ENCODE measurements at regions not wholly inside any gene's neighbourhood (a gene's known extent, or its start where the extent isn't known, plus 50 kb on each side); places are given as distances from the start of the nearest gene placed in this dataset.

DNA sequence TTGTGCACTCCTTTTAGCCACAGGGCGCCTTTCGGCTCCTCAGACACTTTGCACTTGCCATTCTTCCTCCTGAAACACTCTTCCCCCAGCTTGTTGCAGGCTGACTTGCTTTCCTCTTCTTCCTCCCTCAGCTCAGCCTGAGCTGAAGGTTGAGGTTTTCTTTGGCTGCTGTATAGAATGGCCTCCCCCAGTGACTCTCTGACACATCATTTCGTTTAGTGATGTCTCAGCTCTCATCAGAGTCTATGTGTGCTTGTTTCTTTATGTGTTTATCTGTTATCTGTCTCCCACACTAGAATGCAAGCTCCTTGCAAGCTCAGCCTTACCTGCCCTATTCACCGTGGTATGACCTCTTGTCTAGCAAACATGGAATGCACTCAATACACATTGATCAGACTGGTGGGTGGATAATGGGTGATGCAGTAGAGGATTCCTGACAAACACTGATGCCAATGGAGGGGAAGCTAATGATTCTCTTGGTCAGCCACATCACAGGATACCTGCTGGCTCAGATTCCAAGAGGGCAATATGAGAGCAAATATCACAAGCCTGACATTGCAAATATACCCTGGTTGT, 112.9 kb upstream of the STC2 start:
- POLR2A ChIA-PET, result no interaction called here
- TF ChIP-seq ZNF232 (CRISPR knock-in tag; IDR thresholded peaks at IDR 0.05) (no peak), RORB (CRISPR knock-in tag; IDR thresholded peaks at IDR 0.05) (no peak), PREB (CRISPR knock-in tag; IDR thresholded peaks at IDR 0.05; ENCODE audit: borderline replicate concordance) (no peak), ZNF416 (CRISPR knock-in tag; IDR thresholded peaks at IDR 0.05) (no peak), EMX1 (CRISPR knock-in tag; IDR thresholded peaks at IDR 0.05) (no peak), HMGXB4 (CRISPR knock-in tag; IDR thresholded peaks at IDR 0.05) (no peak), AFF4 (CRISPR knock-in tag; IDR thresholded peaks at IDR 0.05; ENCODE audit: borderline replicate concordance) (no peak), CBFB (CRISPR knock-in tag; IDR thresholded peaks at IDR 0.05; ENCODE audit: low read depth) (no peak), ZNF532 (CRISPR knock-in tag; IDR thresholded peaks at IDR 0.05; ENCODE audit: borderline replicate concordance) (no peak), SMAD3 (CRISPR knock-in tag; IDR thresholded peaks at IDR 0.05; ENCODE audit: borderline replicate concordance) (no peak), ZNF219 (CRISPR knock-in tag; IDR thresholded peaks at IDR 0.05; ENCODE audit: borderline replicate concordance) (no peak), E2F4 (CRISPR knock-in tag; IDR thresholded peaks at IDR 0.05; ENCODE audit: borderline replicate concordance, low read depth) (no peak)
- TF ChIP-seq, protein P1, sequence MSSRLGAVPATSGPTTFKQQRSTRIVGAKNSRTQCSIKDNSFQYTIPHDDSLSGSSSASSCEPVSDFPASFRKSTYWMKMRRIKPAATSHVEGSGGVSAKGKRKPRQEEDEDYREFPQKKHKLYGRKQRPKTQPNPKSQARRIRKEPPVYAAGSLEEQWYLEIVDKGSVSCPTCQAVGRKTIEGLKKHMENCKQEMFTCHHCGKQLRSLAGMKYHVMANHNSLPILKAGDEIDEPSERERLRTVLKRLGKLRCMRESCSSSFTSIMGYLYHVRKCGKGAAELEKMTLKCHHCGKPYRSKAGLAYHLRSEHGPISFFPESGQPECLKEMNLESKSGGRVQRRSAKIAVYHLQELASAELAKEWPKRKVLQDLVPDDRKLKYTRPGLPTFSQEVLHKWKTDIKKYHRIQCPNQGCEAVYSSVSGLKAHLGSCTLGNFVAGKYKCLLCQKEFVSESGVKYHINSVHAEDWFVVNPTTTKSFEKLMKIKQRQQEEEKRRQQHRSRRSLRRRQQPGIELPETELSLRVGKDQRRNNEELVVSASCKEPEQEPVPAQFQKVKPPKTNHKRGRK (CRISPR knock-in tag; IDR thresholded peaks at IDR 0.05; ENCODE audit: borderline replicate concordance), result no peak
- Mint-ChIP-seq H3K4me3 (no peak overlapping the region), H3K36me3 (no peaks in the 10 kb centered on the region), H3K4me1 (no peaks in the 10 kb centered on the region; the same call in none of the 2 replicates), H3K27me3 (ENCODE audit: low read depth) (peaks cover 7% of the 10 kb centered on the region), H3K27ac (no peak overlapping the region), H3K9me3 (no peaks in the 10 kb centered on the region)
- CTCF ChIA-PET, result interaction anchor here (1.2 kb wide), 1 partner anchor 45 kb away, joined by 3 read pairs; no protein-coding TSS in a partner anchor
- DNase-seq (ENCODE audit: low spot score) (no peak), ATAC-seq (no peak)

Measured in WTC11 (cell line).